Smooth muscle cell (in vitro differentiated cells): ENCODE measurements at regions not wholly inside any gene's neighbourhood (a gene's known extent, or its start where the extent isn't known, plus 50 kb on each side); places are given as distances from the start of the nearest gene placed in this dataset.

Experiments
- DNase-seq: peaks from one replicate; lab custom pipeline; 2025; ENCODE audit not compliant: unreplicated experiment; lab: John Stamatoyannopoulos, UW
- H2AFZ ChIP-seq: fragments of 200-600 bp; sonication (generic); 2 replicates; pipeline ENCODE4 v1.6.0; 2016; ENCODE audit warnings: antibody characterized with exemption, low read depth, mild to moderate bottlenecking
- H3F3A ChIP-seq: fragments of 200-600 bp; sonication (generic); 2 replicates; pipeline ENCODE4 v1.6.0; 2017; ENCODE audit warnings: antibody characterized with exemption, low read depth
- H3K27ac ChIP-seq: fragments of 200-600 bp; sonication (generic); 2 replicates; pipeline ENCODE4 v1.5.1; 2016; ENCODE audit warnings: low read depth, mild to moderate bottlenecking
- H3K27me3 ChIP-seq: fragments of 200-600 bp; sonication (generic); 2 replicates; pipeline ENCODE4 v1.6.1; 2016; ENCODE audit warnings: low read depth, mild to moderate bottlenecking
- H3K36me3 ChIP-seq: fragments of 200-600 bp; sonication (generic); 2 replicates; pipeline ENCODE4 v1.5.1; 2016; ENCODE audit warnings: low read depth
- H3K4me1 ChIP-seq: fragments of 200-600 bp; sonication (generic); 2 replicates; pipeline ENCODE4 v1.5.1; 2016; ENCODE audit warnings: low read depth
- H3K4me2 ChIP-seq: fragments of 200-600 bp; sonication (generic); 2 replicates; pipeline ENCODE4 v1.6.0; 2016; ENCODE audit warnings: mild to moderate bottlenecking
- H3K4me3 ChIP-seq: fragments of 200-600 bp; sonication (generic); 2 replicates; pipeline ENCODE4 v1.5.1; 2016; ENCODE audit warnings: mild to moderate bottlenecking
- H3K79me2 ChIP-seq: fragments of 200-600 bp; sonication (generic); 2 replicates; pipeline ENCODE4 v1.6.0; 2016; ENCODE audit warnings: low read depth, mild to moderate bottlenecking
- H3K9ac ChIP-seq: fragments of 200-600 bp; sonication (generic); 2 replicates; pipeline ENCODE4 v1.6.0; 2016; ENCODE audit warnings: low read depth
- H3K9me3 ChIP-seq: fragments of 200-600 bp; sonication (generic); replicated peaks from 2 replicates; pipeline ENCODE4 v1.5.1; 2016; ENCODE audit warnings: low read depth
- H4K20me1 ChIP-seq: fragments of 200-600 bp; sonication (generic); 2 replicates; pipeline ENCODE4 v1.6.0; 2016; ENCODE audit warnings: low read depth
- CTCF ChIP-seq: fragments of 200-600 bp; sonication (generic); IDR thresholded peaks from 2 replicates; pipeline ENCODE4 v1.5.1; 2017; ENCODE audit warnings: borderline replicate concordance, mild to moderate bottlenecking, antibody characterized with exemption; ENCODE audit not compliant: insufficient read depth, poor library complexity, severe bottlenecking
- WGBS: methylation state at CpG from one replicate; pipeline ENCODE4 v1.1.7; 2016; ENCODE audit warnings: low lambda C conversion rate; 5-methylcytosine and 5-hydroxymethylcytosine counted together

DNA sequence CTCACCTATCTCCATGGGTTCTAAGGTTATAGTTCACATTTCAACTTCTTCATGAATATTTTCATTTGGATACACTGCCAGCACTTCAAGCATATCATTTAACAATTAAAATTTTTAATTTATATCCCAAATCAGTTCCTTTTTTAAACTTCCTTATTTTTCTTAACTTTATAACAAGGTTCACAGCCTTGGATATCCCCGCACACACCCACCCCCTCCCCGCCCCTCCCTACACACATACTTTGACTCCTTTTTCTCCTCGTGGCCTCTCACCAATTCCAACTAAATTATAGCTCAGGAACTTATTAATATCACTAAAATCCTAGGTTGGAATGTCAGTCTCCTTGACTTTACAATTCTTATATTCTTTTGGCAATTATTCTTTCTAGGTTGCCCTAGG lies 163.6 kb upstream of the SETBP1 start:
- WGBS = 83% methylated on average over 3 of the region's 3 CpGs
- TF ChIP-seq CTCF = no peak
- Histone ChIP-seq H3K4me2 (no peak overlapping the region), H2AFZ (no peak overlapping the region), H3K27me3 (no peaks in the 10 kb centered on the region), H3K9ac (no peak overlapping the region), H4K20me1 (no peaks in the 10 kb centered on the region), H3K27ac (no peak overlapping the region), H3K9me3 (no peaks in the 10 kb centered on the region), H3F3A (no peaks in the 10 kb centered on the region), H3K4me1 (no peaks in the 10 kb centered on the region), H3K79me2 (no peaks in the 10 kb centered on the region), H3K36me3 (no peaks in the 10 kb centered on the region), H3K4me3 (no peak overlapping the region)
- no peak for DNase-seq

DNA sequence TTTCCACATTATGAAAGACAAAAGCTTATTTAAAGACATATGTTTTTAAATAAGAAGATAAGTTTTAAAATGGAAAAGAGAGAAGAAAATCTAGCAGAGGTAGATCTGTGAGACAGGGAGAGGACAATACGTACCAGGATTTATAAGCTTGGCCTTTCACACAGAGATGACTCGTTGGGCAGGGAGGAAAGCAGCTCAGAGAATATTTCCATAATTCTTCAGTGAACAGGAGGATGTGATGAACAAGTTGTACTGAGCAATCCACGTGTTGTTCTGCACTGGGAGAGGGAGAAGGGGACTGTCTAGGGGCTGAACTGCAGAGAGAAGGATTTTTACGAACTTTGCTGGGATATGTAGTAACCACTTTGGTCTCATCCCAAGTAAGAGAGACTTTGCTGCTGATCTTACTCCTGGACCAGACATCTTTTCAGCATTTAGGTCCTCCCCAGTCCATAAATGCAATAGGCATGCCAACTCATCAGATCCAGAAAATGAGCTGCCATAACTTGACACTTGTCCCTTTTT lies 162.5 kb upstream of the SETBP1 start:
- H3K79me2 ChIP-seq = no peaks in the 10 kb centered on the region
- no peak overlapping the region for H3K27ac ChIP-seq
- H3K4me1 ChIP-seq = no peaks in the 10 kb centered on the region
- no peaks in the 10 kb centered on the region for H3K9me3 ChIP-seq
- H3K4me3 ChIP-seq = no peak overlapping the region
- 53% methylated on average over 4 of the region's 4 CpGs for WGBS
- no peak overlapping the region for H2AFZ ChIP-seq
- H3K4me2 ChIP-seq = no peak overlapping the region
- H3F3A ChIP-seq = no peaks in the 10 kb centered on the region
- no peaks in the 10 kb centered on the region for H4K20me1 ChIP-seq
- no peak for TF ChIP-seq CTCF
- H3K36me3 ChIP-seq = no peaks in the 10 kb centered on the region
- DNase-seq = no peak
- no peak overlapping the region for H3K9ac ChIP-seq
- H3K27me3 ChIP-seq = no peaks in the 10 kb centered on the region

DNA sequence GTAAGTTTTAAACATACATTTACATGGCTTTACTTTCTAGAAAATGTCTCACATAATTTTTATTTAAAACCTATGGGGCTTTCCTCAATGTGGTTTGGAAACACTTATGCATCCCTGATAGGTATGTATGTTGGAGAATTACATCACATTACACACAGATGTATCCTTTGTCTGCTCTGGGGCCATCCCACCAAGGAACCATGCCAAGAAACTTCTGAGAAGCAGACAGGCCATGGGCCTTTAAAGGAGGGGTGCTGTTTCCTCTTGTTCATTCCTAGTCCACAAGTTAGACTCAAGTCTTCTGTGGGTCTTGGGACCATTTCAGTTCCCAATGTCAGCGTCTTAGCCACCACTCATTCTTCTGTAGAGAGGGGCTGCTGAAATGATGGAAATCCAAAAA lies 162.0 kb upstream of the SETBP1 start:
- Histone ChIP-seq H3K4me2 (no peak overlapping the region), H4K20me1 (no peaks in the 10 kb centered on the region), H3K27ac (no peak overlapping the region), H3K4me1 (no peaks in the 10 kb centered on the region), H3K79me2 (no peaks in the 10 kb centered on the region), H3K36me3 (no peaks in the 10 kb centered on the region), H3K4me3 (no peak overlapping the region), H3F3A (no peaks in the 10 kb centered on the region), H2AFZ (no peak overlapping the region), H3K9ac (no peak overlapping the region), H3K9me3 (no peaks in the 10 kb centered on the region), H3K27me3 (no peaks in the 10 kb centered on the region)
- no peak for DNase-seq
- no peak for TF ChIP-seq CTCF
- WGBS = 100% methylated on average over 1 of the region's 1 CpG

DNA sequence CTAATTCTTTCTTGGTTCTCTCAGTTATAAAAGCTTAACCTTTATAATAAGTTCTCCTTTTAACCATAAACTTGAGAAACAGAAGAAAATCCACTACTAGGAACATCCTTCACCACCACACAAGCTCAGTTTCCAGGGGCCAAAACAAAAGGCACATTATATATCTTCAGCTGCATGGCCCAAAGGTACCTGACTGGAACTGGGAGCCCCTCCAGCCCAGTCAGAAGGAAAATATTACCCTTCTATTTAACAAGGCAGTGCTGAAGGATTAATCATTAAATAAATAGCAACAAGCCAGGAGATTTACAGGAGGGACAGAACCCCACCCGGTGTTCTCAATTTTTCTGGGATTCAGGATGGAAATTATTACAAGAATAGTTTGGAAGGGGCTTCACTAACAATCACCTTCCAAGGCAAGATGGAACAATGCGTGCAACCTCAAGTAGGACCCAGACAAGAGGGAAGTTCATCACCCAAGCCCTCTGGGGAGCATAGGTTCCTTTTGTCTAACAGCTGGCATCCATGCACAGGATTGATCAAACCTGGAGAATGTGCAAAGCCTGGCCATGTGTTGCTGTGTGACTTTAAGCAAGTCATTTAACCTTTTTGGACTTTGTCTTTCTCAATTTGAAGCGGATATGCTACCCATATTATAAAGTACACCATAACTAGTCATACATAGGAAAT lies 159.6 kb upstream of the SETBP1 start:
- H3K27me3 ChIP-seq = no peaks in the 10 kb centered on the region
- no peaks in the 10 kb centered on the region for H3K9me3 ChIP-seq
- no peaks in the 10 kb centered on the region for H3K79me2 ChIP-seq
- no peak overlapping the region for H3K9ac ChIP-seq
- H3K4me2 ChIP-seq = no peak overlapping the region
- H3K4me1 ChIP-seq = no peaks in the 10 kb centered on the region
- no peak for DNase-seq
- WGBS = 97% methylated on average over 3 of the region's 3 CpGs
- H3K4me3 ChIP-seq = no peak overlapping the region
- H4K20me1 ChIP-seq = no peaks in the 10 kb centered on the region
- TF ChIP-seq CTCF = no peak
- no peaks in the 10 kb centered on the region for H3K36me3 ChIP-seq
- H3F3A ChIP-seq = no peaks in the 10 kb centered on the region
- no peak overlapping the region for H2AFZ ChIP-seq
- no peak overlapping the region for H3K27ac ChIP-seq
